ENCODE measurements at regions not wholly inside any gene's neighbourhood (a gene's known extent, or its start where the extent isn't known, plus 50 kb on each side); places are given as distances from the start of the nearest gene placed in this dataset.

DNA sequence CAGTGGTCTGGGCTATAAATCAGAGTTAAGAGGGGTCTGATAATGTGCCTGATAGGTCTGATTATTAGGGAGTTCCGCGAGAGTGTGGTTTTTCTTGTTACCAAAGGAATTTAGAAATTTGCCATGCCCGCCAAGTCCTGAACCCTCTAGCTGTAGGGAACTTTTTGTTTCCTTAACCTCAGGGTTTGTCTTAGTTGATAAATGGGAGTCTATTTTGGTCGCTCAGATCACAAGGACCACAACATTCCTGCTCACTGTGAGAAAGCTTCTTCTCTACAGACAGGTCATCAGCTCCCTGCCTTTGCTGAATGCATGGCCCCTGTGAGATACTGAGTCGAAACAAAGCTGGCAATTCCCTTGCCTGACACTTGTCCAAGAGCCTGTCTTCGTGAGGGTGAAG is 497.8 kb downstream of the HS3ST4 start:
- Mint-ChIP-seq H3K36me3 (no peaks in the 10 kb centered on the region), H3K4me1 (no peaks in the 10 kb centered on the region), H3K4me3 (no peak overlapping the region), H3K9me3 (peaks cover 0 to 13% (median 4%) of the 10 kb centered on the region in 7 donors), H3K27me3 (peaks cover 7 to 36% (median 25%) of the 10 kb centered on the region in 3 donors), H3K27ac (no peak overlapping the region)
- ATAC-seq (ENCODE audit: low read depth in 2 of 2) = no peak
- DNase-seq = no peak

DNA sequence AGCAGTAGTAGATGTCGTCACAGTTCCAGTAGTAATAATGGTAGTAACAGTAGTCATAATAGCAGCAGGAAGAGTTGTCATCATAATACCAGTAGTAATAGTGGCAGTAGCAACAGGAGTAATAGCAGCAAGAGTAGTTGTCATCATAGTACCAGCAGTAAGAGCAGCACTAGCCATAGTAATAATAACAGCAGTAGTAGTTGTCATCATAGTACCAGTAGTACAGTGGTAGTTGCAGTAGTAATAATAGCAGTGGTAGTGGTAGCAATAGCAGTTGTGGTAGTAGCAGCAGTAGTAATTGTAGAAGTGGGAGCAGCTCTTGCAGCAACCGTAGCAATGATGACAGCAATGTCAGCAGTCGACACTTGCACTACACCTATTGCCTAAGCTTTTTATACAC is 502.8 kb downstream of the HS3ST4 start:
- no peaks in the 10 kb centered on the region for H3K36me3 Mint-ChIP-seq
- no peaks in the 10 kb centered on the region for H3K4me1 Mint-ChIP-seq
- H3K9me3 Mint-ChIP-seq = peaks cover 0 to 13% (median 1%) of the 10 kb centered on the region in 7 donors
- peaks cover 0 to 17% (median 6%) of the 10 kb centered on the region in 3 donors for H3K27me3 Mint-ChIP-seq
- no peak overlapping the region for H3K27ac Mint-ChIP-seq
- DNase-seq = no peak
- H3K4me3 Mint-ChIP-seq = no peak overlapping the region
- no peak for ATAC-seq (ENCODE audit: low read depth in 2 of 2)

DNA sequence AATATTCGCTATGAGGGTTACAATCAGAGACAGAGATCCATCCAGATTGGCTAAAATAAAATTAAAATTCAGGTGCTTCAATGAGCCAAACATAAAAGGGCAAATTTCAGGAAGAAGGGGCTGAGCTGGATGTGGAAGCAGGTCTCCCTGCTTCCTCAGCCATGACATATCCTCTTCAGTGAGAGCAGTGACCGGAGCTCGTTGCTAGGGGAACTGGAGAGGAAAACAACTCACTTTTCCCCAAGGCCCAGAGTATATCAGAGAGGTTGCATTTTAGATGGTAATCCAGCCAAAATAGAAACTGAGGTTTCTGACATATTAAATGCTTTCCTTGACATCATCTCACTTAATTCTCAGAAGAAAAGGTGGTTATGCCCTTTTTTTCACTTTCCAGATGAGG is 503.5 kb downstream of the HS3ST4 start:
- ATAC-seq (ENCODE audit: low read depth in 2 of 2) (no peak), DNase-seq (no peak)
- peaks cover 0 to 13% (median 2%) of the 10 kb centered on the region in 7 donors for H3K9me3 Mint-ChIP-seq
- H3K27ac Mint-ChIP-seq = no peak overlapping the region
- H3K4me3 Mint-ChIP-seq = no peak overlapping the region
- peaks cover 0 to 21% (median 6%) of the 10 kb centered on the region in 3 donors for H3K27me3 Mint-ChIP-seq
- no peaks in the 10 kb centered on the region for H3K36me3 Mint-ChIP-seq
- H3K4me1 Mint-ChIP-seq = no peaks in the 10 kb centered on the region

DNA sequence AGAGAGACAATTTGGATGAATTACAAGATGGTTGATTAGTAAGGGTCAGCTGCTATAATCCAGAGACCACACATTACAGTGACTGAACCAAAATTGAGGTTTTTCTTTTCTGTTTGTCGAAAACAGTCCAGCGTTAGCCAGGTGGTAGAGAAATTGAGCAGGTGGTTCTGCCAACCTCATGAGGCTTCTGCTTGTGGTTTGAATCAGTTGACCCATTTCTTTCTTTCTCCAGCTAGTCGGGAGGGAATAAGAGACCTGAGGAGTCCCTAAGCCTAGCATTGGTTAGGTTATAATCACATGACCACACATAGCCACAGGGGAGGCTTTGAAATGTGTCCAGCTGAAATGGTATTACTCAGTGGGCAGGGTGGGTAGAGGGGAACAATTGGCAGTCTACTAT is 504.6 kb downstream of the HS3ST4 start:
- Mint-ChIP-seq H3K9me3 (peaks cover 0 to 14% (median 2%) of the 10 kb centered on the region in 7 donors), H3K4me1 (no peaks in the 10 kb centered on the region), H3K27me3 (peaks cover 0 to 22% (median 6%) of the 10 kb centered on the region in 3 donors), H3K36me3 (no peaks in the 10 kb centered on the region), H3K27ac (no peak overlapping the region), H3K4me3 (no peak overlapping the region)
- ATAC-seq (ENCODE audit: low read depth in 2 of 2) (no peak), DNase-seq (no peak)

DNA sequence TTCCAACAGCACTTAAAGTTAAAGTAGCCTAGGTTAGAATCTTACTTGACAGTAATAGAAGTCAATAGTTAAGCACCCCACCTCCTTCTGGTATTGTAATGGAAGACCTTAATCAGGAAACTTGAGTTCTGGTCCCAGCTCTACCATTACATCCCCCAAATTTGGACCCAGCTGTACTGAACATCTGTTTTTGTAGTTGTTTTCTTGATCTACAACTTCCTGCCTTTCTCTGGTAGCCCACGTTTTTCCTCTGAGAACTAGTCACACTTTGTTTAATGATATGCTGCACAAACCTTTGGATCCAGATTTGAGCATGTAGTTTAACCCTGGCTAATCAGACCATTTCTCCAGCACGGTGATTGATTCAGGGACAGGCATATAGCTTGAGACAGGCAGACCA is 505.0 kb downstream of the HS3ST4 start:
- Mint-ChIP-seq H3K9me3 (peaks cover 0 to 18% (median 2%) of the 10 kb centered on the region in 7 donors), H3K4me3 (no peak overlapping the region), H3K27me3 (peaks cover 0 to 22% (median 6%) of the 10 kb centered on the region in 3 donors), H3K27ac (no peak overlapping the region), H3K4me1 (no peaks in the 10 kb centered on the region), H3K36me3 (no peaks in the 10 kb centered on the region)
- no peak for ATAC-seq (ENCODE audit: low read depth in 2 of 2)
- no peak for DNase-seq

DNA sequence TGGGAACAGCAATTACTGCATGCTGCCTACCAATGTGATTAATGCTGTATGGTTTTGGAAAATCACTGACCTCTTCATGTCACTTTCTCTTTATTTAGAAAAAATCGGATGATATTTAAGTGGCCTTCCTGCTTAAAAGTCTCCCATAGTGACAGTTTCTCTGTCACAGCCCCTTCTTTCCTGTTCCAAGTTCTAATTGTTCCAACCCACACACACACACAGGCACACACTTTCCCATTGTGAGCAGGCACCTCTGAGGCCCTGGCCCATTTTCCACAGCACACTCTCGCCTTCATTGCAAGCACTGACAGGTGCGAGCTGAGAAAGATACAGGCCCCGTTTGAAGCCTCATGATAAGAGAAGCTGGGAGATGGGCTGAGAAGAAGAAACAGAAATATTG is 505.9 kb downstream of the HS3ST4 start:
- H3K27ac Mint-ChIP-seq = no peak overlapping the region
- no peaks in the 10 kb centered on the region for H3K36me3 Mint-ChIP-seq
- no peaks in the 10 kb centered on the region for H3K4me1 Mint-ChIP-seq
- DNase-seq (no peak), ATAC-seq (ENCODE audit: low read depth in 2 of 2) (no peak)
- peaks cover 0 to 26% (median 6%) of the 10 kb centered on the region in 3 donors for H3K27me3 Mint-ChIP-seq
- peaks cover 0 to 18% (median 2%) of the 10 kb centered on the region in 7 donors for H3K9me3 Mint-ChIP-seq
- H3K4me3 Mint-ChIP-seq = no peak overlapping the region

DNA sequence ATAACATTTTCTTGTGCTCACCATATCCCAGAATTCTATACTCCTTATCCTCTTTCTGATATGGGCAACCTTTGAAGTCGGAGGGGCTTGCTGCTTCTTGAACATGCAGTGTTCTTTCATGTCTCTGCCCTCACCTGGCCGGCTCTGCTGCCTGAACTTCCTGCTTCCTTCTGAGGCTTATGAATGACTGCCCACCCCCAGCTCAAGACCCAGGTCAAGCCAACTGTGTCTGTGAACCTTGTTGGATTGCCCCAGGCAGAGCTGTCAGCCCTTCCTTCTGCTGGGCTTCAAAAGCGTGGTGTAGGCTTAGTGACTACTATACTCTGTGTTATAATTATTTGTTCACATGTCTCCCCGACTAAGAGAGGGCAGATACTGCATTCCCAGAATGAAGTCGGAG is 506.5 kb downstream of the HS3ST4 start:
- Mint-ChIP-seq H3K4me3 (no peak overlapping the region), H3K36me3 (no peaks in the 10 kb centered on the region), H3K9me3 (peaks cover 0 to 18% (median 4%) of the 10 kb centered on the region in 7 donors), H3K4me1 (no peaks in the 10 kb centered on the region), H3K27me3 (peaks cover 0 to 26% (median 6%) of the 10 kb centered on the region in 3 donors), H3K27ac (peak overlapping the region in 1 of 6 donors; percentile 9)
- DNase-seq = no peak
- ATAC-seq (ENCODE audit: low read depth in 2 of 2) = no peak

DNA sequence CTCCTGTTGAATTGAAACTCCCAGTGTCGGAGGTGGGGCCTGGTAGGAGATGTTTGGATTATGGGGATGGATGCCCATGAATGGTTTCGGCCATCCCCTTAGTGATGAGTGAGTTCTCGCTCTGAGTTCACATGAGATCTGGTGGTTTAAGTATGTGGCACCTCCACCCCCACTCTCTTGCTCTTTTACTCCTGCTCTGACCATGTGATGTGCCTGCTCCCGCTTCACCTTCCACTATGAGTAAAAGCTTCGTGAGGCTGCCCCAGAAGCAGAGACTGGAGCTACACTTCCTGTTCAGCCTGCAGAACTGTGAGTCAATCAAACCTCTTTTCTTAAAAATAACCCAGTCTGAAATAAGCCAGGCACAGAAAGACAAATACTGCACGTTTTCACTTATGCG is 512.4 kb downstream of the HS3ST4 start:
- no peak overlapping the region for H3K27ac Mint-ChIP-seq
- H3K36me3 Mint-ChIP-seq = no peaks in the 10 kb centered on the region
- DNase-seq (no peak), ATAC-seq (ENCODE audit: low read depth in 2 of 2) (no peak)
- H3K4me3 Mint-ChIP-seq = peak overlapping the region in 1 of 8 donors; percentile 16
- no peaks in the 10 kb centered on the region for H3K4me1 Mint-ChIP-seq
- peaks cover 0 to 20% (median 4%) of the 10 kb centered on the region in 7 donors for H3K9me3 Mint-ChIP-seq
- peaks cover 0 to 19% (median 11%) of the 10 kb centered on the region in 3 donors for H3K27me3 Mint-ChIP-seq

DNA sequence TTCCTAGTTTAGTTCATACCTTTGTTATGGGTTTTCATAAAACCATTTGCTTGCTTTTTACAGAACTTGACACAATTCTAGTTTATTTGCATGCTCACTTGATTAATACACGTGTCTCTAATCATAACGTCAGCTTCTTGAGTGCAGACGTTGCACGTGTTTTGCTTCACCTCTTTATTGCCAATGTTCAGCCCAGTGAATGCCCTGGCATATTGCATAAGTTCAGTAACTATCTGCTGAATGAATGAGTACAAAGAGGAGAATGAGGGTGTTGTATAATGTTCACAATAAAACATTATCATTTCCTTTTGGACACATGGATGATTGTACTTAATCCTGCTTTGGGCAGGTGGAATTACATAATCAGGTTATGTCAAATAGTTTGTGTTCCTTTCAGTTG is 519.8 kb downstream of the HS3ST4 start:
- no peak for ATAC-seq (ENCODE audit: low read depth in 2 of 2)

DNA sequence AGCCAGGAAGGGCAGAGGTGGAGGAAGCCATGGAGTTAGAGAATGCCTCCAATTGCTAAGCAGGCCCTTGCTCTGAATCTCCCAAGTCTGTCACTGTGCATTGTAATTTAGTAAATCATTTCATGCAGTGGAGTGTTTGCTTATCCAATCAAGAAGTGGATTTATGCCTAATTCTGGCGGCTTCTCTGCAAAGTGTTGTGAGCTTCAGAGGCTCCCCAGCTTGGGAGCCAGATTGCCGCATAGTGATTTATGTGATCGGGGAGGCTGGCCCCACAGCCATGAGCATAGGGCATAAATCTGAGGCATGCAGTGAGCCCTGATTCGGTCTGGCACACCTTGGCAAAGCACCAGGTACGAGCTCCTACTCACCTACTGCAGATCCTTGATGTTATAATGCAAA is 520.8 kb downstream of the HS3ST4 start:
- Mint-ChIP-seq H3K27ac (no peak overlapping the region), H3K4me3 (no peak overlapping the region), H3K9me3 (peaks cover 0 to 20% (median 5%) of the 10 kb centered on the region in 7 donors), H3K27me3 (peaks cover 0 to 6% (median 0%) of the 10 kb centered on the region in 3 donors), H3K36me3 (no peaks in the 10 kb centered on the region), H3K4me1 (no peaks in the 10 kb centered on the region)
- no peak for ATAC-seq (ENCODE audit: low read depth in 2 of 2)
- DNase-seq = no peak

More for the DNA sequence above, 519.8 kb downstream of the HS3ST4 start:
- H3K27ac Mint-ChIP-seq = no peak overlapping the region
- no peak overlapping the region for H3K4me3 Mint-ChIP-seq
- DNase-seq = no peak
- H3K4me1 Mint-ChIP-seq = no peaks in the 10 kb centered on the region
- peaks cover 0 to 8% (median 6%) of the 10 kb centered on the region in 3 donors for H3K27me3 Mint-ChIP-seq
- no peaks in the 10 kb centered on the region for H3K36me3 Mint-ChIP-seq
- H3K9me3 Mint-ChIP-seq = peaks cover 0 to 24% (median 6%) of the 10 kb centered on the region in 7 donors

DNA sequence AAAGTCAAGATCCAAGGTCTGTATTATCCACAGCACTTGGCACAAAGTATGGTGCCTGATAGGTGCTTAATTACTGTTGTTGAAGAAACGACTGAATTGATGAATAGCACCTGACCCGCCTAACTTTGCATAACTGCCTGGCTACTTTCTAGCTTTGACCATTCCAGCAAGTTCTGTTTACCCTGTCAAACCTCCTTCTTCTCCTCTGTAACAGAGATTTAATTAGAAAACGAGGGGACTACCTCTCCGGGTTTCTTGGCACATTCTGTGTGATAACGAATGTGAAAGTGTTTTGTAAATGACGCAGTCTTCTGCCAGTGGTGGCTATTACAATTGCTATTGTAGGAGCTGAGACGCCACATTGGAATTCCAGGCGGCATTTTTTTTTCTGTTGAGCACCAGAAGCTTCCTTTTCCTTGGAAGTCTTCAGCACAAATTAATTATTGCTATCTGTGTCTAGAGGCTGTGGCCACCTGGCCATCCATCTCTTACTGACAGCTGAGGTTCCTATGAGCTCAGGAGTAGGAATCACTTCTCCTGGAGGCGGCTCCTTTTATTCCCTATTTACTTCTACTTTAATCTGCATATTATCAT is 522.9 kb downstream of the HS3ST4 start:
- Mint-ChIP-seq H3K27me3 (peaks cover 0 to 9% (median 5%) of the 10 kb centered on the region in 3 donors), H3K9me3 (peaks cover 0 to 12% (median 5%) of the 10 kb centered on the region in 7 donors), H3K27ac (no peak overlapping the region), H3K4me1 (no peaks in the 10 kb centered on the region), H3K4me3 (no peak overlapping the region), H3K36me3 (no peaks in the 10 kb centered on the region)
- no peak for DNase-seq
- no peak for ATAC-seq (ENCODE audit: low read depth in 2 of 2)

DNA sequence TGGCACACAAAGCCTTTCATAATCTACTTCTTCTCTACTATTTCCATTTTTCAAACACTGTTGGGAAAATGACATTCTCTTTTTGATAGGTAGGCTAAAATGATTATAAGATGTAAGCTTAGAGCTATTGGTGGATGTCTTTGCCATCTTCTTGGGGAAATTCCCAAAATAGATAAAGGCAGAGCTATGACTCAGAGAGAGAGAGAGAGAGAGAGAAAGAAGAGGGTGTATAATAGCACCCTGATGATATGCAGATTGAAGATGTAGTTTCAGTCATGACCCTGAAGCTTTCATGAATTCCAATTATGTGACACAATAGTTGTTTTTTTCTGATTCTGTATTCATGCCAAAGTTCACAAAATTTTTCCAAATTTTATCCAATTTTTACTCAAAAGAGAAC is 529.1 kb downstream of the HS3ST4 start:
- H3K4me1 Mint-ChIP-seq = no peaks in the 10 kb centered on the region
- H3K4me3 Mint-ChIP-seq = no peak overlapping the region
- ATAC-seq (ENCODE audit: low read depth in 2 of 2) (no peak), DNase-seq (no peak)
- peaks cover 7 to 18% (median 12%) of the 10 kb centered on the region in 3 donors for H3K27me3 Mint-ChIP-seq
- H3K36me3 Mint-ChIP-seq = no peaks in the 10 kb centered on the region
- H3K9me3 Mint-ChIP-seq = no peaks in the 10 kb centered on the region
- H3K27ac Mint-ChIP-seq = no peak overlapping the region

DNA sequence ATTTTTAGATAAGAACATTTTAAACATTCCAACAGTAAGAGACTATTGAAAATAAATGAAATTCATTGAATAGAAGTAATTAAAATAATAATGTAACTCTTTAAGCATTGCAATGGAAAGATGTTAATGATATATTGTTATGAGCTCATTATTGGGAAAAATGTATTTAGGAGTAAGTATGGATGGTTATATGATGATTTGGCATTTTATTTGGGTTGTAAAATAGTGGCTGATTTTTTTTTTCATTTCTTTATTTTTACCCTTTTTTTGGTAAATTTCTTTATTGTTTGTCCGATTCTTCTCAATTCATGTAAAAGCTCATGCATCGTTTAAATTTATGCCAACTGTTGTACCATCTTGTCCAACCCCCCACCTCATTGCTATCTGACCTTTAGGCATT is 539.9 kb downstream of the HS3ST4 start:
- DNase-seq = no peak
- no peak overlapping the region for H3K27ac Mint-ChIP-seq
- H3K4me1 Mint-ChIP-seq = no peaks in the 10 kb centered on the region
- peaks cover 0 to 12% (median 0%) of the 10 kb centered on the region in 3 donors for H3K27me3 Mint-ChIP-seq
- no peak overlapping the region for H3K4me3 Mint-ChIP-seq
- no peak for ATAC-seq (ENCODE audit: low read depth in 2 of 2)
- H3K9me3 Mint-ChIP-seq = peaks cover 0 to 4% (median 0%) of the 10 kb centered on the region in 7 donors
- H3K36me3 Mint-ChIP-seq = no peaks in the 10 kb centered on the region

DNA sequence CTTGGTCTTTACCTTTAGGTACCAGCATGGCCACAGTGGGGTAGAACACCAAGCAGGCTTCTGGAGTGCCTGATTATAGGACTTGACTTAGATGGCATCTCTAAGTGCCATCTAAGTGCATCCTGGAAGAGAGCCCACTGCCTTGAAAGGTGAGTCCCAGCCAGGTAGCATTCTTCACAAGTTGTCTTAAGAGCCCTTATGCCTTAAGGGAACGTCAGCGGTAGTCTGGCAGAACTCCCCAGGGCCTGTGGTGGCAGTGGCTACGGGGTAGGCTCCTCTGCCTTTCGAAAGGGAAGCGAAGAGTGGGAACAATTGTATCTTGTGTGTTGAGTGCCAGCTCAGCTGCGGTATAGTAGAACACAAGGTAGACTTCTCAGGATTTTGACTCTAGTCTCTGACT is 549.0 kb downstream of the HS3ST4 start:
- H3K27me3 Mint-ChIP-seq = peaks cover 6 to 7% (median 6%) of the 10 kb centered on the region in 3 donors
- DNase-seq = no peak
- H3K36me3 Mint-ChIP-seq = peaks cover 0 to 3% of the 10 kb centered on the region in 2 donors
- no peak overlapping the region for H3K4me3 Mint-ChIP-seq
- no peak for ATAC-seq (ENCODE audit: low read depth in 2 of 2)
- H3K4me1 Mint-ChIP-seq = no peaks in the 10 kb centered on the region
- H3K27ac Mint-ChIP-seq = no peak overlapping the region
- peaks cover 8 to 26% (median 13%) of the 10 kb centered on the region in 7 donors for H3K9me3 Mint-ChIP-seq
